ENCODE measurements at regions not wholly inside any gene's neighbourhood (a gene's known extent, or its start where the extent isn't known, plus 50 kb on each side); places are given as distances from the start of the nearest gene placed in this dataset.

DNA sequence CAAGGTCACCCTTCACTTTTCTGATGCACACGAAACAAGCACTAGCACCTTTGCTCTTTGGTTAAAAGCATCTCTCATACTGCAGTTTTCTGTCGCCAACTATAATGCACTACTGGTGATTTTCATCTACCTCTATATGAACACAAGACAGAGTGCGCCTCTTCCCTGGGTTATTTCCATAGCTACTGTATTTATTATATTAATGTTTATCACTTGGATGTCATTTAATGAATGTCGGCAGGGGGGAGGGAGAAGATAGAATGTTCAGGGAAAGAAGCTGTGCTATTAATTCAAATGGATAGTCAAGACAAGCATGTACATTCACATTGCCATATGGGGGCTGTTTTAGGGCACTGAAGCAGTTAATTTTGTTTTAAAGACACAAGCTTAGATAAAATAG, 174.1 kb upstream of the SAMSN1 start:
- TF ChIP-seq EZH2 (IDR thresholded peaks at IDR 0.05; ENCODE audit: low read length, missing control alignments), result no peak
- TF ChIP-seq CTCF (conservative IDR thresholded peaks at IDR 0.05 in 1 of 2, IDR thresholded peaks at IDR 0.05 in 1 of 2; ENCODE audit: low read depth in 1 of 2, low read length in 2 of 2), result no peak

Data from fibroblast of lung (primary cell).